ENCODE measurements at regions not wholly inside any gene's neighbourhood (a gene's known extent, or its start where the extent isn't known, plus 50 kb on each side); places are given as distances from the start of the nearest gene placed in this dataset.
"Not testable (repeated sequence)": the region's sequence is repeated elsewhere in the genome, so short reads cannot be mapped to it uniquely, and the experiment has no call there.

- not testable (repeated sequence) for H3K4me3 ChIP-seq; H3K27me3 ChIP-seq (replicated peaks; ENCODE audit: insufficient read depth); H3K27ac ChIP-seq; H3K36me3 ChIP-seq; DNase-seq (ENCODE audit: low spot score); H3K9me3 ChIP-seq; ATAC-seq (ENCODE audit: insufficient number of reproducible peaks, low FRiP score, low read depth); H3K4me1 ChIP-seq (ENCODE audit: control insufficient read depth in 1 of 2, low read depth in 2 of 2)
These were observed 173.4 kb downstream of the ZNF37A start for GRCh38 chr10:38267555-38267954.

GRCh38 chr10:38271031-38271430 is 176.9 kb downstream of the ZNF37A start:
- H3K27me3 ChIP-seq (replicated peaks; ENCODE audit: insufficient read depth); H3K27ac ChIP-seq; H3K4me3 ChIP-seq; H3K36me3 ChIP-seq; ATAC-seq (ENCODE audit: insufficient number of reproducible peaks, low FRiP score, low read depth); H3K9me3 ChIP-seq; H3K4me1 ChIP-seq (ENCODE audit: control insufficient read depth in 1 of 2, low read depth in 2 of 2); DNase-seq (ENCODE audit: low spot score): not testable (repeated sequence)

- not testable (repeated sequence) for H3K4me1 ChIP-seq (ENCODE audit: control insufficient read depth in 1 of 2, low read depth in 2 of 2); H3K27me3 ChIP-seq (replicated peaks; ENCODE audit: insufficient read depth); H3K4me3 ChIP-seq; H3K9me3 ChIP-seq; H3K27ac ChIP-seq; DNase-seq (ENCODE audit: low spot score); H3K36me3 ChIP-seq; ATAC-seq (ENCODE audit: insufficient number of reproducible peaks, low FRiP score, low read depth)
These were observed 180.7 kb downstream of the ZNF37A start for GRCh38 chr10:38274879-38275278.

GRCh38 chr10:38292560-38292959 is 198.4 kb downstream of the ZNF37A start:
- not testable (repeated sequence) for H3K9me3 ChIP-seq; H3K27me3 ChIP-seq (replicated peaks; ENCODE audit: insufficient read depth); H3K27ac ChIP-seq; H3K36me3 ChIP-seq; H3K4me3 ChIP-seq; ATAC-seq (ENCODE audit: insufficient number of reproducible peaks, low FRiP score, low read depth); DNase-seq (ENCODE audit: low spot score); H3K4me1 ChIP-seq (ENCODE audit: control insufficient read depth in 1 of 2, low read depth in 2 of 2)

- not testable (repeated sequence) for H3K4me3 ChIP-seq; H3K36me3 ChIP-seq; DNase-seq (ENCODE audit: low spot score); H3K4me1 ChIP-seq (ENCODE audit: control insufficient read depth in 1 of 2, low read depth in 2 of 2); ATAC-seq (ENCODE audit: insufficient number of reproducible peaks, low FRiP score, low read depth); H3K27me3 ChIP-seq (replicated peaks; ENCODE audit: insufficient read depth); H3K27ac ChIP-seq; H3K9me3 ChIP-seq
These were observed 216.0 kb downstream of the ZNF37A start for GRCh38 chr10:38310111-38310510.

- DNase-seq (ENCODE audit: low spot score); H3K27me3 ChIP-seq (replicated peaks; ENCODE audit: insufficient read depth); H3K36me3 ChIP-seq; ATAC-seq (ENCODE audit: insufficient number of reproducible peaks, low FRiP score, low read depth); H3K4me1 ChIP-seq (ENCODE audit: control insufficient read depth in 1 of 2, low read depth in 2 of 2); H3K4me3 ChIP-seq; H3K27ac ChIP-seq; H3K9me3 ChIP-seq: not testable (repeated sequence)
These were observed 221.1 kb downstream of the ZNF37A start for GRCh38 chr10:38315090-38315805.

- H3K36me3 ChIP-seq: not testable (repeated sequence)
These were observed 227.3 kb downstream of the ZNF37A start for GRCh38 chr10:38321393-38321792.

GRCh38 chr10:38330306-38330705 is 236.2 kb downstream of the ZNF37A start:
- not testable (repeated sequence) for H3K4me3 ChIP-seq; H3K27ac ChIP-seq; H3K4me1 ChIP-seq (ENCODE audit: control insufficient read depth in 1 of 2, low read depth in 2 of 2); ATAC-seq (ENCODE audit: insufficient number of reproducible peaks, low FRiP score, low read depth); H3K9me3 ChIP-seq; H3K36me3 ChIP-seq; DNase-seq (ENCODE audit: low spot score); H3K27me3 ChIP-seq (replicated peaks; ENCODE audit: insufficient read depth)

More at GRCh38 chr10:38321393-38321792, 227.3 kb downstream of the ZNF37A start:
- H3K4me1 ChIP-seq (ENCODE audit: control insufficient read depth in 1 of 2, low read depth in 2 of 2); H3K9me3 ChIP-seq; H3K27me3 ChIP-seq (replicated peaks; ENCODE audit: insufficient read depth); DNase-seq (ENCODE audit: low spot score); H3K27ac ChIP-seq; H3K4me3 ChIP-seq; ATAC-seq (ENCODE audit: insufficient number of reproducible peaks, low FRiP score, low read depth): not testable (repeated sequence)

- not testable (repeated sequence) for H3K27ac ChIP-seq; DNase-seq (ENCODE audit: low spot score); H3K27me3 ChIP-seq (replicated peaks; ENCODE audit: insufficient read depth); ATAC-seq (ENCODE audit: insufficient number of reproducible peaks, low FRiP score, low read depth); H3K36me3 ChIP-seq; H3K9me3 ChIP-seq; H3K4me3 ChIP-seq; H3K4me1 ChIP-seq (ENCODE audit: control insufficient read depth in 1 of 2, low read depth in 2 of 2)
These were observed 237.0 kb downstream of the ZNF37A start for GRCh38 chr10:38331106-38331505.

GRCh38 chr10:38333699-38334098 is 239.6 kb downstream of the ZNF37A start:
- not testable (repeated sequence) for H3K27me3 ChIP-seq (replicated peaks; ENCODE audit: insufficient read depth); H3K4me1 ChIP-seq (ENCODE audit: control insufficient read depth in 1 of 2, low read depth in 2 of 2); H3K27ac ChIP-seq; ATAC-seq (ENCODE audit: insufficient number of reproducible peaks, low FRiP score, low read depth); H3K4me3 ChIP-seq; H3K9me3 ChIP-seq; H3K36me3 ChIP-seq; DNase-seq (ENCODE audit: low spot score)

- H3K9me3 ChIP-seq; ATAC-seq (ENCODE audit: insufficient number of reproducible peaks, low FRiP score, low read depth); H3K4me3 ChIP-seq; H3K27me3 ChIP-seq (replicated peaks; ENCODE audit: insufficient read depth); DNase-seq (ENCODE audit: low spot score); H3K36me3 ChIP-seq: not testable (repeated sequence)
- peaks cover 0 to 11% of the 10 kb centered on the region in 2 donors for H3K4me1 ChIP-seq (ENCODE audit: control insufficient read depth in 1 of 2, low read depth in 2 of 2)
- H3K27ac ChIP-seq: peak overlapping the region; percentile 17 to 59
These were observed 256.5 kb downstream of the ZNF37A start for GRCh38 chr10:38350645-38351044.

- H3K4me3 ChIP-seq; H3K27ac ChIP-seq; H3K9me3 ChIP-seq; DNase-seq (ENCODE audit: low spot score); H3K36me3 ChIP-seq; H3K27me3 ChIP-seq (replicated peaks; ENCODE audit: insufficient read depth); ATAC-seq (ENCODE audit: insufficient number of reproducible peaks, low FRiP score, low read depth): not testable (repeated sequence)
- H3K4me1 ChIP-seq (ENCODE audit: control insufficient read depth in 1 of 2, low read depth in 2 of 2): peaks cover 0 to 11% of the 10 kb centered on the region in 2 donors
These were observed 260.3 kb downstream of the ZNF37A start for GRCh38 chr10:38354410-38354809.

Measured in thoracic aorta (tissue), 2 donors.